HG02763 (cell line): ENCODE measurements at regions not wholly inside any gene's neighbourhood (a gene's known extent, or its start where the extent isn't known, plus 50 kb on each side); places are given as distances from the start of the nearest gene placed in this dataset.
"Not testable (repeated sequence)": the region's sequence is repeated elsewhere in the genome, so short reads cannot be mapped to it uniquely, and the experiment has no call there.

Experiments used
- ATAC-seq: cut with Tn5 transposase; IDR thresholded peaks from one replicate; pipeline ENCODE4 v1.9.1; 2021; ENCODE audit warnings: mild to moderate bottlenecking, moderate library complexity; ENCODE audit not compliant: unreplicated experiment

- ATAC-seq, result no peak
Measured at GRCh38 chr5:124871303-124871702, 124.9 kb upstream of the ZNF608 start.

- no peak for ATAC-seq
Measured at GRCh38 chr5:124872086-124872485, 125.6 kb upstream of the ZNF608 start.

- no peak for ATAC-seq
Measured at GRCh38 chr5:124872615-124873014, 126.2 kb upstream of the ZNF608 start.

GRCh38 chr5:124873188-124873587 lies 126.7 kb upstream of the ZNF608 start:
- no peak for ATAC-seq

GRCh38 chr5:124873713-124874112 lies 127.3 kb upstream of the ZNF608 start:
- ATAC-seq, result no peak

GRCh38 chr5:124876566-124876965 lies 130.1 kb upstream of the ZNF608 start:
- no peak for ATAC-seq

GRCh38 chr5:124876983-124877382 lies 130.5 kb upstream of the ZNF608 start:
- no peak for ATAC-seq

- ATAC-seq, result no peak
Measured at GRCh38 chr5:124877501-124878146, 131.2 kb upstream of the ZNF608 start.

GRCh38 chr5:124878583-124879342 lies 132.3 kb upstream of the ZNF608 start:
- ATAC-seq, result no peak

- ATAC-seq, result no peak
Measured at GRCh38 chr5:124880903-124881697, 134.7 kb upstream of the ZNF608 start.

- ATAC-seq, result no peak
Measured at GRCh38 chr5:124883681-124884080, 137.2 kb upstream of the ZNF608 start.

GRCh38 chr5:124884114-124884513 lies 137.7 kb upstream of the ZNF608 start:
- no peak for ATAC-seq

- no peak for ATAC-seq
Measured at GRCh38 chr5:124885490-124885889, 139.1 kb upstream of the ZNF608 start.

GRCh38 chr5:124887223-124887622 lies 140.8 kb upstream of the ZNF608 start:
- no peak for ATAC-seq

- no peak for ATAC-seq
Measured at GRCh38 chr5:124888050-124888506, 141.6 kb upstream of the ZNF608 start.

GRCh38 chr5:124888622-124889485 lies 142.4 kb upstream of the ZNF608 start:
- no peak for ATAC-seq

- no peak for ATAC-seq
Measured at GRCh38 chr5:124889486-124889825, 143.0 kb upstream of the ZNF608 start.

- ATAC-seq, result no peak
Measured at GRCh38 chr5:124889850-124890249, 143.4 kb upstream of the ZNF608 start.

- not testable (repeated sequence) for ATAC-seq
Measured at GRCh38 chr5:124890442-124890841, 144.0 kb upstream of the ZNF608 start.

GRCh38 chr5:124891179-124891578 lies 144.7 kb upstream of the ZNF608 start:
- ATAC-seq, result no peak
